Heart left ventricle (tissue), 13 donors: ENCODE measurements at regions not wholly inside any gene's neighbourhood (a gene's known extent, or its start where the extent isn't known, plus 50 kb on each side); places are given as distances from the start of the nearest gene placed in this dataset.

ENCODE experiments used
- CTCF ChIP-seq, 12 donors: fragments of 200-600 bp; sonication (generic) in 4 of 12; IDR thresholded peaks; one replicate each; pipeline versions ENCODE4 v1.5.0 to v1.8.0; 2018 to 2022; ENCODE audit warnings: antibody characterized with exemption in 12 of 12, mild to moderate bottlenecking in 5 of 12
- POLR2A ChIP-seq, 2 donors: fragments of 450-650 bp; IDR thresholded peaks; one replicate each; pipeline ENCODE4 v1.6.1; 2017; ENCODE audit warnings: antibody characterized with exemption in 2 of 2, mild to moderate bottlenecking in 2 of 2, moderate library complexity in 2 of 2
- donor health status: ischemic (EF 13 %, LVEDD 7.1; RV severe dilation, severe dysfunction).
- donor health status: DM: no; HTN: yes; CAD: no.
- donor health status: DM: no; HTN: no; CAD: no.
- donor health status: ischemic (EF 25% LVEDD 6.9; RV normal size, moderate dysfunction).
- donor health status: ischemic (EF 25% LVEDD 5.7; RV mildly dilated, moderate dysfunction).
- donor health status: ischemic (EF 35%, LVEDD 5.7; RV mildly dilated, moderate dysfunction).
- donor health status: nonischemic (EF 11% LVEDD 7.7; RV severe dilation, severe dysfunction).
- donor health status: DM: yes; HTN: yes; CAD: no.
- donor health status: PGD.
- donor health status: ischemic (EF 29% LVEDD 5.4; RV normal size, mild dysfunction).
- donor health status: nonischemic (EF 23%, LVEDD 6.1; RV moderate dilation, normal function).

DNA sequence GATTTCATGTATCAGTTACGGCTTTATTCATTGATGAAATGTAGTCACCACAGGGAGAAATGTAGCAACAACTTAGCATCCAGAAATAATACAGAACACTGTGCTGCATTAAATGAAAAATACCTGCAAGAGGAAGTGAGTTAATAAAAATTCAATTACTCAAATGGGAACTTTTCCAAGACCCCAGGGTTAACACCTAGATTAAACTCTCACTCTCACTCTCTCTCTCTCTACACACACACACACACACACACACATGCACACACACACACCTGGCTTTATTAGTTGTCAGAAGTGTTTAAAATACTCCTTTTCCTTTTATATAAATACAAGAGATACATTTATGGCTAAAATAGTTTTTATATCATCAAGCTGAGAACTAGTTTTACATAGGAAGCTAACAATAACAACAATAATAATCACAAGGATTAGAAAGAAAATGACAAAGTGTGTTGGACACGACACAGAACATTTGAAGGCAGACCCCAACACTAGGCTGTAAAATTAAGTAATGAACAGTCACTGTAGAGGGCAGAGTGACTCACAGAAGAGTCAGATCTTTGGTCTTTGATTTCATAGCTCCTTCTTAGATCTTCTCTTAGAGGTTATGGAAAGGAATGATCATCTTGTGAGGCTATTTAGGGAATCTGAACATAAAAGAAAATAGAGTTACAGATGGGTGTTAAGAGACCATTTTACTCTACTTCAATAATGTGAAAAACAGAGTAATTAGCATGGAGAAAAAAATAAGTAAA, 1266.0 kb upstream of the ADGRL2 start:
- TF ChIP-seq CTCF (IDR thresholded peaks at IDR 0.05) (no peak), POLR2A (IDR thresholded peaks at IDR 0.05) (no peak)
